GM06990 (cell line): ENCODE measurements at regions not wholly inside any gene's neighbourhood (a gene's known extent, or its start where the extent isn't known, plus 50 kb on each side); places are given as distances from the start of the nearest gene placed in this dataset.

Source experiments
- DNase-seq: peaks from one replicate; pipeline ENCODE4 v3.0.0-alpha.2; 2011; ENCODE audit not compliant: insufficient read length; ENCODE audit errors: extremely low read depth
- H3K27me3 ChIP-seq: replicated peaks from 2 replicates; pipeline ENCODE4 v1.6.0; 2011; ENCODE audit warnings: low read length; ENCODE audit not compliant: control insufficient read depth, insufficient read depth
- H3K36me3 ChIP-seq: 2 replicates; pipeline ENCODE4 v1.5.1; 2011; ENCODE audit warnings: low read length; ENCODE audit not compliant: control insufficient read depth, insufficient read depth
- H3K4me3 ChIP-seq: replicated peaks from 2 replicates; pipeline ENCODE4 v1.5.1; 2011; ENCODE audit warnings: low read depth, mild to moderate bottlenecking, control low read depth, low read length
- TF ChIP-seq, protein P1 (sequence below): IDR thresholded peaks from 2 replicates; pipeline ENCODE4 v1.5.1; 2011; ENCODE audit warnings: low read length, control low read depth, mild to moderate bottlenecking, inconsistent platforms; ENCODE audit not compliant: insufficient read depth, poor library complexity, severe bottlenecking

DNA sequence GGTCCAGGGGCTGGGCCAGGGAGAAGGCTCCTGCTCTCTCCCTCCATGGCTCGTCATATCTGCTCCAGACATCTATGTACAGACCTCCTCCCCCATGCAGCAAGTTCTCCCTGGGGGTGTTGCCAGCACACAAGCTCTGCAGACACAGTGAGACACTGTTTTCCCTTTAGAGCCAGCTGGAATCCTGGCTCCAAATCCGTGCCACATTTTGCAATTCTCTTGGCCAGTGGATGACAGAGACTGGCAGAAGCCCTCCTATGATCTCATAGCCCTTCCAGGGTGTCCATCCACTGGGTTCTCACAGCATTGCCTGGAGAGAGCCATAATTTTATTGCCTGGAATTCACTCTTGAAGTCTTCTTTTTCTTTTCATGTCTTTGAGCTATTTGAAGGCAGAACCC, 203.9 kb downstream of the TLE3 start:
- H3K36me3 ChIP-seq: no peaks in the 10 kb centered on the region
- DNase-seq: no peak
- H3K4me3 ChIP-seq: no peak overlapping the region
- peaks cover 2% of the 10 kb centered on the region for H3K27me3 ChIP-seq
- TF ChIP-seq, protein P1, sequence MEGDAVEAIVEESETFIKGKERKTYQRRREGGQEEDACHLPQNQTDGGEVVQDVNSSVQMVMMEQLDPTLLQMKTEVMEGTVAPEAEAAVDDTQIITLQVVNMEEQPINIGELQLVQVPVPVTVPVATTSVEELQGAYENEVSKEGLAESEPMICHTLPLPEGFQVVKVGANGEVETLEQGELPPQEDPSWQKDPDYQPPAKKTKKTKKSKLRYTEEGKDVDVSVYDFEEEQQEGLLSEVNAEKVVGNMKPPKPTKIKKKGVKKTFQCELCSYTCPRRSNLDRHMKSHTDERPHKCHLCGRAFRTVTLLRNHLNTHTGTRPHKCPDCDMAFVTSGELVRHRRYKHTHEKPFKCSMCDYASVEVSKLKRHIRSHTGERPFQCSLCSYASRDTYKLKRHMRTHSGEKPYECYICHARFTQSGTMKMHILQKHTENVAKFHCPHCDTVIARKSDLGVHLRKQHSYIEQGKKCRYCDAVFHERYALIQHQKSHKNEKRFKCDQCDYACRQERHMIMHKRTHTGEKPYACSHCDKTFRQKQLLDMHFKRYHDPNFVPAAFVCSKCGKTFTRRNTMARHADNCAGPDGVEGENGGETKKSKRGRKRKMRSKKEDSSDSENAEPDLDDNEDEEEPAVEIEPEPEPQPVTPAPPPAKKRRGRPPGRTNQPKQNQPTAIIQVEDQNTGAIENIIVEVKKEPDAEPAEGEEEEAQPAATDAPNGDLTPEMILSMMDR: no peak

GRCh38 chr15:69895202-69895601, 202.5 kb downstream of the TLE3 start:
- no peaks in the 10 kb centered on the region for H3K36me3 ChIP-seq
- no peak overlapping the region for H3K4me3 ChIP-seq
- H3K27me3 ChIP-seq: peaks cover 2% of the 10 kb centered on the region
- DNase-seq: no peak
- TF ChIP-seq, protein P1: no peak

- Histone ChIP-seq H3K4me3 (no peak overlapping the region), H3K36me3 (no peaks in the 10 kb centered on the region), H3K27me3 (peaks cover 2% of the 10 kb centered on the region)
- no peak for DNase-seq
- TF ChIP-seq, protein P1: no peak
These were observed 201.1 kb downstream of the TLE3 start for GRCh38 chr15:69896606-69897005.

DNA sequence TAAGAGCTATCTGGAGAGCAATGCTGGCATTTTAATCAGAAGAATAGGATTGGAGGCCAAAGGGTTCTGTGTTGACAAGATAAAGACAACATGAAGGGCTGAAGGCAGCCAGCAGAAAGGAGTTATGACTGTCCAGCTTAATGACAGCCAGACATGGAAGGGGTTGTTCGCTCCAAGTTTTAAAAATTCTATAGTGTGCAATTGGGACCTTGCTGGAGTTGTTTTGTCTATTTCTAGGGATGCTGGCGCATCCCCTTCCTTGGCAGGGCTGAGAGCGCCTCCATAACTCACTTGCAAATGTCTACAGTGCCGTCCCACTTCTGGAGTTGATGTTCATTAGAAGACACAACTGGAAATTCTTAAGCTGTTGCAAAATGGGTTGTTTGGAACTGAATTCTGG, 200.7 kb downstream of the TLE3 start:
- TF ChIP-seq, protein P1: no peak
- Histone ChIP-seq H3K36me3 (no peaks in the 10 kb centered on the region), H3K27me3 (peaks cover 2% of the 10 kb centered on the region), H3K4me3 (no peak overlapping the region)
- no peak for DNase-seq

DNA sequence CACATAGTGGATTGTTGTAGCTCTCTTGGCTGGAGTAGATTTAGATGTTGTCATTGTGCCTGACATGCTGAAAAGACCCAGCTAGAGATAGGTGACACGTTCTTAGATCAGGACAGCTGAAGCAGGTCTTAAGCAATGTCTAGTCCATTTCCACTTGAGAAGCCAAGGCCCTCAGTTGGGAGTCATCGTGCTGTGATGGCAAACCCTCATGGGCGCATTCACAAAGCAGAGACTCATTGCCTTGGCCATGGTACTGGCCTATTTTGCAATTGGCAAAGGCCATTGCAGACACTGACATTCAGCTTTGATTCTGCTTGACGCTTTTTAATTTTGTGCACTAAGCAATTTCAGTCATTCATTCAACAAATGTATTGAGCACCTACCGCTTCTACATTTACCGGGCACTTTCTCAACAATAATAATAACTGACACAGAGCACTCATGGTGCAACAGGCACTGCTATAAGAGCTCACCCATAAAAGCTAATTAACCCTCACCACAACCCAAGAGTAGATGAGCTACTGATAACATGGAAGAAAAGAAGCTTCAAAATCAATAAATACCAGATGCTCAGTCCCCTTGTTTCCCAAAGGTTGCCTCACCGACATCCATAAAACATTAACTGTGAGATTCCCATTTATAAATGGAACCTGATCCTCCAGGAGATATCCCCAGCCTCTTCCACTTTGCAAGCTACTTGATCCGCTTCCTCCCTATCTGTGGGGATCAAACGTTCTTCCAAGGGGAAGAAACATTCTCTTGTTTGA, 200.1 kb downstream of the TLE3 start:
- H3K4me3 ChIP-seq: no peak overlapping the region
- TF ChIP-seq, protein P1: no peak

More for the DNA sequence above, 200.1 kb downstream of the TLE3 start:
- peaks cover 2% of the 10 kb centered on the region for H3K27me3 ChIP-seq
- H3K36me3 ChIP-seq: no peaks in the 10 kb centered on the region
- DNase-seq: no peak
